ENCODE measurements at regions not wholly inside any gene's neighbourhood (a gene's known extent, or its start where the extent isn't known, plus 50 kb on each side); places are given as distances from the start of the nearest gene placed in this dataset.

DNA sequence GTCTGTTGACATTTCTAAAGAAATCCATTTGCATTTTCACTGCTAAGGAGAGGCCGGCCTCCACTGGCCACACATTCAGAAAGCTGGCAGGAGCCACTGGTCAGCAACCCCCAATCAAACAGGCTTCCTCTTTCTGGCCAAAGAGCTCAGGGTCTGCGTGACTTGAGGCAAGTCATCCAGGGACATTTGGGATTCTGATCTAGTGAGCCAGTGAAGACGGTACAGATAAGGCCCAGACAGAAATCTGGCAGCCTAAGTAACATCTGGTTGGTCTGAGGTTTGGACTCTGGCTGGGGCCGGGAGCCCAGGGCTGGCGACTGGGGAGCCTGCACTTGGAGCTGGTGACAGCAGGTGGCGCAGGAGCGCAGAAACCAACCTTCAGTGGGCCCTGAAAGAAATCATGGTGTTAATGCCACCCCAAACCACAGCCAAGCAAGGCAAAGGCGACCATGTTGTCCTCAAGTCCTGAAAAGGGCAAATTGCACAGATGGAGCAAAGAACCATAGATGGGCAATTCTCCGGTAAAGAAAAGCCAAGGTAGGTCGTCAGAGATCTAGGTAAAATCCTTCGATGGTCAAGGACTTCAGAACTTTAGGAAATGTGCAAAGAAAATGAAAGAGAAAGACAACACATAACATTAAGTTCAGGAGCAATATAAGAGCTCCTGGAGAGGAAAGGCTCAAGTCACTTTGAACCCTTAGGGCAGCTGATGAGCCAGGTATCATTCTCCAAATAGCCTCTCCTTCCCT is 99.4 kb upstream of the BLID start:
- no peak for TF ChIP-seq EZH2 (IDR thresholded peaks at IDR 0.05; ENCODE audit: borderline replicate concordance, low read depth, low read length, severe bottlenecking)
- TF ChIP-seq, protein P1, sequence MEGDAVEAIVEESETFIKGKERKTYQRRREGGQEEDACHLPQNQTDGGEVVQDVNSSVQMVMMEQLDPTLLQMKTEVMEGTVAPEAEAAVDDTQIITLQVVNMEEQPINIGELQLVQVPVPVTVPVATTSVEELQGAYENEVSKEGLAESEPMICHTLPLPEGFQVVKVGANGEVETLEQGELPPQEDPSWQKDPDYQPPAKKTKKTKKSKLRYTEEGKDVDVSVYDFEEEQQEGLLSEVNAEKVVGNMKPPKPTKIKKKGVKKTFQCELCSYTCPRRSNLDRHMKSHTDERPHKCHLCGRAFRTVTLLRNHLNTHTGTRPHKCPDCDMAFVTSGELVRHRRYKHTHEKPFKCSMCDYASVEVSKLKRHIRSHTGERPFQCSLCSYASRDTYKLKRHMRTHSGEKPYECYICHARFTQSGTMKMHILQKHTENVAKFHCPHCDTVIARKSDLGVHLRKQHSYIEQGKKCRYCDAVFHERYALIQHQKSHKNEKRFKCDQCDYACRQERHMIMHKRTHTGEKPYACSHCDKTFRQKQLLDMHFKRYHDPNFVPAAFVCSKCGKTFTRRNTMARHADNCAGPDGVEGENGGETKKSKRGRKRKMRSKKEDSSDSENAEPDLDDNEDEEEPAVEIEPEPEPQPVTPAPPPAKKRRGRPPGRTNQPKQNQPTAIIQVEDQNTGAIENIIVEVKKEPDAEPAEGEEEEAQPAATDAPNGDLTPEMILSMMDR (IDR thresholded peaks at IDR 0.05; ENCODE audit: borderline replicate concordance, extremely low read depth, low read length, poor library complexity, severe bottlenecking) = peak; percentile 87
- peak; percentile 81 for ATAC-seq (ENCODE audit: insufficient read depth, low read depth)
- Histone ChIP-seq H3K27me3 (ENCODE audit: insufficient read depth, low read length, poor library complexity) (peaks cover 6% of the 10 kb centered on the region), H3K9ac (ENCODE audit: low read depth, low read length) (no peak overlapping the region), H4K20me1 (ENCODE audit: insufficient read depth, low read length) (no peaks in the 10 kb centered on the region), H3K36me3 (ENCODE audit: insufficient read depth, low read length) (no peaks in the 10 kb centered on the region), H3K4me2 (ENCODE audit: insufficient read depth, low read length) (no peak overlapping the region), H3K4me1 (ENCODE audit: insufficient read depth, low read length) (no peaks in the 10 kb centered on the region), H3K27ac (ENCODE audit: low read length) (no peak overlapping the region), H3K4me3 (ENCODE audit: low read depth in 1 of 2, low read length in 2 of 2) (no peak overlapping the region), H3K9me3 (ENCODE audit: insufficient read depth, low read length, severe bottlenecking) (no peaks in the 10 kb centered on the region), H2AFZ (ENCODE audit: low read depth, low read length) (no peak overlapping the region), H3K79me2 (ENCODE audit: insufficient read depth, low read length) (no peaks in the 10 kb centered on the region)
- DNase-seq = peak; percentile 43

DNA sequence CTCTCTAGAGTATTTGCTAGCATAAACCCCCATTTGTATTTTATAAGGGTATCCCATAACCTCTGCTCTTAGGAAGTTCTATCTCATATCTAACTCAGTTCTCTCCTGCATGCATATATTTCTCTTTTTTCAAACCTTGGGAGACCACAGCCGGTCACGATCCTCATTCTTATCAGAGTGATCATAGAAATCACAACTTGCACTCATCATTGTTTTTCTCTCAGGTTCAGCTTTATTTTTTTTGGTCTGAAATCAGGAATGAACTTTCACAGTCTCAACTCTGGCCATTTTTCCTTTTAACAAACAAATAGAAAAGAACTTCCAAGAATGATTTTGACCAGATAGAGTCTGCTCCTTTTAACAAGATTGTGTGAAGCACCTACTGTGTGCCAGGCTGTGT is 98.6 kb upstream of the BLID start:
- Histone ChIP-seq H3K4me3 (ENCODE audit: low read depth in 1 of 2, low read length in 2 of 2) (no peak overlapping the region), H2AFZ (ENCODE audit: low read depth, low read length) (no peak overlapping the region), H3K79me2 (ENCODE audit: insufficient read depth, low read length) (no peaks in the 10 kb centered on the region), H3K9me3 (ENCODE audit: insufficient read depth, low read length, severe bottlenecking) (no peaks in the 10 kb centered on the region), H3K4me1 (ENCODE audit: insufficient read depth, low read length) (no peaks in the 10 kb centered on the region), H3K9ac (ENCODE audit: low read depth, low read length) (no peak overlapping the region), H3K4me2 (ENCODE audit: insufficient read depth, low read length) (no peak overlapping the region), H3K27ac (ENCODE audit: low read length) (no peak overlapping the region), H3K27me3 (ENCODE audit: insufficient read depth, low read length, poor library complexity) (peaks cover 6% of the 10 kb centered on the region), H4K20me1 (ENCODE audit: insufficient read depth, low read length) (no peaks in the 10 kb centered on the region), H3K36me3 (ENCODE audit: insufficient read depth, low read length) (no peaks in the 10 kb centered on the region)
- TF ChIP-seq, protein P1 (IDR thresholded peaks at IDR 0.05; ENCODE audit: borderline replicate concordance, extremely low read depth, low read length, poor library complexity, severe bottlenecking) = no peak
- no peak for TF ChIP-seq EZH2 (IDR thresholded peaks at IDR 0.05; ENCODE audit: borderline replicate concordance, low read depth, low read length, severe bottlenecking)
- DNase-seq = no peak
- no peak for ATAC-seq (ENCODE audit: insufficient read depth, low read depth)

DNA sequence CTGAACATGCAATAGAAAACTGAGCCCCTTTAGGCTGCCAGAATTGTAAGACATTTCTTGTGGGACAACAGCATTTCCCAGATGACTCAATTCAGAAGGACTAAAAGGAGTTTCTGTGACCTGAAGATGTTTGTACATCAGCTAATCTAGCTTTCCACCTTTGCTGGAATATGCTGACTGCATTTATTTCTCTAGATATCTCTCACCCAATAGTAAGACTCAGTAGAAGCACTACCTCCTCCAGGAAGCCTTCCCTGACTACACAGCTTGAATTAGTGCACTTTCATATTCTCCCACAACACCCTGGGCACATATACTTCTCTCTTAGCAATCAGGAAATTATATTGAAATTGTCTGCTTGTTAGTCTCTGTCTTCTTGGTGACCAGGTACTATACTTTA is 98.1 kb upstream of the BLID start:
- Histone ChIP-seq H3K4me1 (ENCODE audit: insufficient read depth, low read length) (no peaks in the 10 kb centered on the region), H4K20me1 (ENCODE audit: insufficient read depth, low read length) (no peaks in the 10 kb centered on the region), H3K9ac (ENCODE audit: low read depth, low read length) (no peak overlapping the region), H3K27me3 (ENCODE audit: insufficient read depth, low read length, poor library complexity) (peaks cover 5% of the 10 kb centered on the region), H2AFZ (ENCODE audit: low read depth, low read length) (no peak overlapping the region), H3K4me3 (ENCODE audit: low read depth in 1 of 2, low read length in 2 of 2) (no peak overlapping the region), H3K4me2 (ENCODE audit: insufficient read depth, low read length) (no peak overlapping the region), H3K27ac (ENCODE audit: low read length) (no peak overlapping the region), H3K9me3 (ENCODE audit: insufficient read depth, low read length, severe bottlenecking) (no peaks in the 10 kb centered on the region), H3K36me3 (ENCODE audit: insufficient read depth, low read length) (no peaks in the 10 kb centered on the region), H3K79me2 (ENCODE audit: insufficient read depth, low read length) (no peaks in the 10 kb centered on the region)
- TF ChIP-seq EZH2 (IDR thresholded peaks at IDR 0.05; ENCODE audit: borderline replicate concordance, low read depth, low read length, severe bottlenecking) = no peak
- TF ChIP-seq, protein P1 (IDR thresholded peaks at IDR 0.05; ENCODE audit: borderline replicate concordance, extremely low read depth, low read length, poor library complexity, severe bottlenecking) = no peak
- ATAC-seq (ENCODE audit: insufficient read depth, low read depth) (no peak), DNase-seq (no peak)
